Thyroid gland (tissue), 4 donors: ENCODE measurements at regions not wholly inside any gene's neighbourhood (a gene's known extent, or its start where the extent isn't known, plus 50 kb on each side); places are given as distances from the start of the nearest gene placed in this dataset.

ENCODE experiments used
- DNase-seq, 2 donors: peaks; one replicate each; pipeline ENCODE4 v3.0.0-alpha.2; 2019
- H3K27ac ChIP-seq, 3 donors: fragments of 200-600 bp; sonication (generic); 1 replicate in 2 of 3; 2 replicates in 1 of 3; pipeline ENCODE4 v1.5.1; 2016 to 2019; ENCODE audit warnings: mild to moderate bottlenecking in 1 of 3, moderate library complexity in 1 of 3
- H3K27me3 ChIP-seq: fragments of 200-600 bp; sonication (generic); one replicate; pipeline ENCODE4 v1.5.1; 2019
- H3K36me3 ChIP-seq, 2 donors: fragments of 200-600 bp; sonication (generic); one replicate each; pipeline ENCODE4 v1.5.1; 2016 to 2019
- H3K4me1 ChIP-seq, 2 donors: fragments of 200-600 bp; sonication (generic); one replicate each; pipeline ENCODE4 v1.5.1; 2017 to 2019
- H3K4me3 ChIP-seq, 3 donors: fragments of 200-600 bp; sonication (generic); replicated peaks in 1 of 3; 1 replicate in 2 of 3; 2 replicates in 1 of 3; pipeline ENCODE4 v1.5.1; 2016; ENCODE audit warnings: mild to moderate bottlenecking in 1 of 3
- H3K9me3 ChIP-seq: fragments of 200-600 bp; sonication (generic); one replicate; pipeline ENCODE4 v1.5.1; 2017
- CTCF ChIP-seq, 6 experiments: fragments of 200-600 bp in 3 of 6; fragments of 450-650 bp in 3 of 6; sonication (generic) in 3 of 6; IDR thresholded peaks; one replicate each; pipeline ENCODE4 v1.5.1; 2016 to 2019; ENCODE audit warnings: antibody characterized with exemption in 6 of 6, mild to moderate bottlenecking in 2 of 6, inconsistent platforms in 1 of 6, moderate library complexity in 1 of 6
- POLR2A ChIP-seq, 2 donors: fragments of 450-650 bp; IDR thresholded peaks; one replicate each; pipeline ENCODE4 v1.6.1; 2017; ENCODE audit warnings: antibody characterized with exemption in 2 of 2, mild to moderate bottlenecking in 2 of 2, moderate library complexity in 1 of 2
- WGBS, 2 donors: methylation state at CpG; one replicate each; pipeline ENCODE4 v1.1.5; 2017; 5-methylcytosine and 5-hydroxymethylcytosine counted together
- intact Hi-C: fragments of 100-400 bp; cut with DNase I; formaldehyde crosslinking; loops from one replicate; pipeline ENCODE4 v1.15.1; 2023

GRCh38 chr9:89247431-89248353 lies 63.3 kb upstream of the CKS2 start:
- Histone ChIP-seq H3K36me3 (no peaks in the 10 kb centered on the region), H3K27ac (peak overlapping the region; percentile 11 to 58 (median 56)), H3K4me3 (no peak overlapping the region), H3K4me1 (peaks cover 29 to 52% of the 10 kb centered on the region in 2 donors), H3K27me3 (no peaks in the 10 kb centered on the region), H3K9me3 (no peaks in the 10 kb centered on the region)
- 48 to 54% methylated on average over 4 of the region's 4 CpGs for WGBS, 2 donors
- no peak for TF ChIP-seq POLR2A (IDR thresholded peaks at IDR 0.05)
- TF ChIP-seq CTCF (IDR thresholded peaks at IDR 0.05) = no peak
- peak; percentile 41 to 54 for DNase-seq
- intact Hi-C loops = no loop called here

GRCh38 chr9:89249001-89249400 lies 62.0 kb upstream of the CKS2 start:
- Histone ChIP-seq H3K27me3 (no peaks in the 10 kb centered on the region), H3K4me1 (peaks cover 20 to 40% of the 10 kb centered on the region in 2 donors), H3K9me3 (no peaks in the 10 kb centered on the region), H3K36me3 (no peaks in the 10 kb centered on the region), H3K27ac (peak overlapping the region in 2 of 3 donors; percentile 56 to 58), H3K4me3 (no peak overlapping the region)
- WGBS, 2 donors = 42 to 53% methylated on average over 3 of the region's 3 CpGs
- intact Hi-C loops = no loop called here
- DNase-seq = peak; percentile 66 to 68
- no peak for TF ChIP-seq POLR2A (IDR thresholded peaks at IDR 0.05)
- no peak for TF ChIP-seq CTCF (IDR thresholded peaks at IDR 0.05)

GRCh38 chr9:89252651-89253267 lies 58.2 kb upstream of the CKS2 start:
- intact Hi-C loops = no loop called here
- Histone ChIP-seq H3K27me3 (no peaks in the 10 kb centered on the region), H3K4me1 (peaks cover 18 to 19% of the 10 kb centered on the region in 2 donors), H3K36me3 (no peaks in the 10 kb centered on the region), H3K9me3 (no peaks in the 10 kb centered on the region), H3K27ac (no peak overlapping the region), H3K4me3 (no peak overlapping the region)
- peak; percentile 24 to 39 for DNase-seq
- TF ChIP-seq CTCF (IDR thresholded peaks at IDR 0.05) (no peak), POLR2A (IDR thresholded peaks at IDR 0.05) (no peak)
- WGBS, 2 donors = 34 to 37% methylated on average over 8 of the region's 8 CpGs

- Histone ChIP-seq H3K9me3 (no peaks in the 10 kb centered on the region), H3K27me3 (no peaks in the 10 kb centered on the region), H3K36me3 (no peaks in the 10 kb centered on the region), H3K4me1 (peaks cover 5% of the 10 kb centered on the region in 2 donors), H3K4me3 (no peak overlapping the region), H3K27ac (no peak overlapping the region)
- no peak for DNase-seq
- intact Hi-C loops = no loop called here
- WGBS, 2 donors = 87 to 89% methylated on average over 14 of the region's 14 CpGs
- no peak for TF ChIP-seq CTCF (IDR thresholded peaks at IDR 0.05)
- TF ChIP-seq POLR2A (IDR thresholded peaks at IDR 0.05) = no peak
Measured at GRCh38 chr9:89254058-89254772, 56.8 kb upstream of the CKS2 start.
